Hypothalamus (tissue), 51 donors: ENCODE measurements at regions not wholly inside any gene's neighbourhood (a gene's known extent, or its start where the extent isn't known, plus 50 kb on each side); places are given as distances from the start of the nearest gene placed in this dataset.
"Not testable (repeated sequence)": the region's sequence is repeated elsewhere in the genome, so short reads cannot be mapped to it uniquely, and the experiment has no call there.

Source experiments
- DNase-seq, 51 donors: peaks; one replicate each; lab custom pipeline; 2025; lab: John Stamatoyannopoulos, UW

- no peak for DNase-seq
Observed at GRCh38 chr1:181318022-181318857, 165.1 kb upstream of the CACNA1E start.

- peak in 2 of 51 donors; percentile 41 to 57 for DNase-seq
Observed at GRCh38 chr1:181318858-181319235, 164.5 kb upstream of the CACNA1E start.

- peak in 1 of 51 donors; percentile 16 for DNase-seq
Observed at GRCh38 chr1:181319907-181320306, 163.4 kb upstream of the CACNA1E start.

- DNase-seq: peak in 1 of 51 donors; percentile 27
Observed at GRCh38 chr1:181324797-181325616, 158.3 kb upstream of the CACNA1E start.

- not testable (repeated sequence) for DNase-seq
Observed at GRCh38 chr1:181325765-181326164, 157.6 kb upstream of the CACNA1E start.

GRCh38 chr1:181326348-181326747, 157.0 kb upstream of the CACNA1E start:
- no peak for DNase-seq

- DNase-seq: no peak
Observed at GRCh38 chr1:181327796-181328195, 155.5 kb upstream of the CACNA1E start.

- no peak for DNase-seq
Observed at GRCh38 chr1:181334724-181335123, 148.6 kb upstream of the CACNA1E start.

GRCh38 chr1:181335631-181336030, 147.7 kb upstream of the CACNA1E start:
- DNase-seq: no peak

GRCh38 chr1:181341026-181341632, 142.2 kb upstream of the CACNA1E start:
- DNase-seq: no peak

GRCh38 chr1:181344091-181344490, 139.2 kb upstream of the CACNA1E start:
- no peak for DNase-seq

- DNase-seq: no peak
Observed at GRCh38 chr1:181345146-181345545, 138.2 kb upstream of the CACNA1E start.

- DNase-seq: peak in 15 of 51 donors; percentile 5 to 44 (median 19)
Observed at GRCh38 chr1:181347495-181348390, 135.6 kb upstream of the CACNA1E start.

GRCh38 chr1:181349512-181349911, 133.8 kb upstream of the CACNA1E start:
- no peak for DNase-seq

GRCh38 chr1:181350131-181350530, 133.2 kb upstream of the CACNA1E start:
- DNase-seq: no peak

GRCh38 chr1:181351740-181352139, 131.6 kb upstream of the CACNA1E start:
- DNase-seq: no peak

- no peak for DNase-seq
Observed at GRCh38 chr1:181352695-181353094, 130.6 kb upstream of the CACNA1E start.

- peak in 1 of 51 donors; percentile 33 for DNase-seq
Observed at GRCh38 chr1:181353526-181353925, 129.8 kb upstream of the CACNA1E start.

- DNase-seq: no peak
Observed at GRCh38 chr1:181354865-181355264, 128.5 kb upstream of the CACNA1E start.
